ENCODE measurements at regions not wholly inside any gene's neighbourhood (a gene's known extent, or its start where the extent isn't known, plus 50 kb on each side); places are given as distances from the start of the nearest gene placed in this dataset.

DNA sequence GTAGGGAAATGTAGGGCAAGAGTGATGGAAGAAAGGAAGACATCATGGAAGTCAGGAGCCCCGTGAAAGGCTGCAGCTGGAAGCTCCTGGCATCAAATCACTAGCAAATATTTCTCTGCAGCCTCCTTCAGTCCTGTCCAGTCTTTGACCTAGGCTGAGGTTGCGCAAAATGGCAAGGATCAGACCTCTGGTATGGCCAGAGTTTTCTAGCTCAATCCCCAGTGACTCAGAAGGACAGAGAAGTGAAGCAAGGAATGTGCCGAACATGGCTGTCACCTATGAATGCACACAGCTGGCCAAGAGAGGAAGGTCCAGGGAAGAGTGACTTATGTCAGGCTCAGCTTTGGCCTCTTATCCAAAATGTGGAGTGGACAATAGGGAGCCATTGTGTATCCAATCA lies 71.1 kb upstream of the PHOX2B start:
- TF ChIP-seq, protein P1, sequence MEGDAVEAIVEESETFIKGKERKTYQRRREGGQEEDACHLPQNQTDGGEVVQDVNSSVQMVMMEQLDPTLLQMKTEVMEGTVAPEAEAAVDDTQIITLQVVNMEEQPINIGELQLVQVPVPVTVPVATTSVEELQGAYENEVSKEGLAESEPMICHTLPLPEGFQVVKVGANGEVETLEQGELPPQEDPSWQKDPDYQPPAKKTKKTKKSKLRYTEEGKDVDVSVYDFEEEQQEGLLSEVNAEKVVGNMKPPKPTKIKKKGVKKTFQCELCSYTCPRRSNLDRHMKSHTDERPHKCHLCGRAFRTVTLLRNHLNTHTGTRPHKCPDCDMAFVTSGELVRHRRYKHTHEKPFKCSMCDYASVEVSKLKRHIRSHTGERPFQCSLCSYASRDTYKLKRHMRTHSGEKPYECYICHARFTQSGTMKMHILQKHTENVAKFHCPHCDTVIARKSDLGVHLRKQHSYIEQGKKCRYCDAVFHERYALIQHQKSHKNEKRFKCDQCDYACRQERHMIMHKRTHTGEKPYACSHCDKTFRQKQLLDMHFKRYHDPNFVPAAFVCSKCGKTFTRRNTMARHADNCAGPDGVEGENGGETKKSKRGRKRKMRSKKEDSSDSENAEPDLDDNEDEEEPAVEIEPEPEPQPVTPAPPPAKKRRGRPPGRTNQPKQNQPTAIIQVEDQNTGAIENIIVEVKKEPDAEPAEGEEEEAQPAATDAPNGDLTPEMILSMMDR (IDR thresholded peaks at IDR 0.05; ENCODE audit: borderline replicate concordance), result no peak
- Histone ChIP-seq H3K4me1 (no peaks in the 10 kb centered on the region), H3K36me3 (no peaks in the 10 kb centered on the region), H3K4me3 (no peak overlapping the region), H3K9me3 (replicated peaks) (no peaks in the 10 kb centered on the region), H3K27ac (replicated peaks) (no peak overlapping the region), H3K27me3 (ENCODE audit: low read depth) (peaks cover 82% of the 10 kb centered on the region)
- DNase-seq, result no peak
- intact Hi-C loops (cut with micrococcal nuclease), result no loop called here

DNA sequence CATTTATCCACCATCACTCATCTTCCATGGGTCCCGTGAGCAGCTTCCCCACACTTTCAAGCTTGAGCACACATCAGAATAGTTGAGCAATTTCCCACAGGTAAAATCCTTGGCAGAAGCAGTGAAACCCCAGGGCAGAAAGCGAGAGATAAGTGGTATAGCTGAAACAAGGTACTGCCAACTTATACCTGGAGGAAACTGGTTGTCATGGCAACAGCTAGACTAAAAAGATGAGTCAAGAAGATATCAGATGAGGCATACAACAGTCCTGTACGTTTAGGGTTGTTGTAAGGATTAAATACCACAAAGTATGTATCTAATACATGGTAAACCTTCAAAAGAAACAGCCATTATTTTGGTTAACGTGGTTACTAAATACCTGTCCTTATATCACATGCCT lies 66.9 kb upstream of the PHOX2B start:
- intact Hi-C loops (cut with micrococcal nuclease), result no loop called here
- Histone ChIP-seq H3K4me3 (no peak overlapping the region), H3K36me3 (no peaks in the 10 kb centered on the region), H3K9me3 (replicated peaks) (no peaks in the 10 kb centered on the region), H3K27me3 (ENCODE audit: low read depth) (peaks cover 82% of the 10 kb centered on the region), H3K4me1 (no peaks in the 10 kb centered on the region), H3K27ac (replicated peaks) (no peak overlapping the region)
- no peak for DNase-seq
- TF ChIP-seq, protein P1 (IDR thresholded peaks at IDR 0.05; ENCODE audit: borderline replicate concordance), result no peak

GRCh38 chr4:41814565-41814964 lies 66.0 kb upstream of the PHOX2B start:
- Histone ChIP-seq H3K4me1 (no peaks in the 10 kb centered on the region), H3K36me3 (no peaks in the 10 kb centered on the region), H3K27ac (replicated peaks) (no peak overlapping the region), H3K27me3 (ENCODE audit: low read depth) (peaks cover 75% of the 10 kb centered on the region), H3K9me3 (replicated peaks) (no peaks in the 10 kb centered on the region), H3K4me3 (no peak overlapping the region)
- TF ChIP-seq, protein P1 (IDR thresholded peaks at IDR 0.05; ENCODE audit: borderline replicate concordance), result peak; percentile 63
- no peak for DNase-seq
- intact Hi-C loops (cut with micrococcal nuclease), result no loop called here

DNA sequence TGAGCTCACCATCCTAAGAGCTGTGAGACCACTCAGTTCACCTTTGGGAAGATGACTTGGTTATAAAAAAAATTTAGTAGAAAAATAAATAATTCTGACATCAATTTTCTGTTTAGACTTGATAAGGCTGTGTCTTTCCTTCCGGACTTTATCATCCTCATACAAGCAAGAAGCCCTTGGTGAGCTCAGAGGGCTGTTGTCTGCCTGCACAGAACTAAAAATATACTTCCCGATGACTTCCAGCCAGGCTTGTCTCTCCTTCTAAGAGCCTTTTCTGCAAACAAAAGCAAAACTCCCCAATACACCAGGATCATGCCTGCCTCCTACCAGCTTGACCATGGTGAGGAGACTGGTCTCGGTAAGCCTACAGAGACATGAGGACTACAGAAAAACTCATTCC lies 58.3 kb upstream of the PHOX2B start:
- DNase-seq, result no peak
- no peaks in the 10 kb centered on the region for H3K9me3 ChIP-seq (replicated peaks)
- H3K4me1 ChIP-seq, result peaks cover 9% of the 10 kb centered on the region
- intact Hi-C loops (cut with micrococcal nuclease), result no loop called here
- H3K27ac ChIP-seq (replicated peaks), result no peak overlapping the region
- H3K36me3 ChIP-seq, result no peaks in the 10 kb centered on the region
- TF ChIP-seq, protein P1 (IDR thresholded peaks at IDR 0.05; ENCODE audit: borderline replicate concordance), result no peak
- peaks cover 17% of the 10 kb centered on the region for H3K27me3 ChIP-seq (ENCODE audit: low read depth)
- no peak overlapping the region for H3K4me3 ChIP-seq

DNA sequence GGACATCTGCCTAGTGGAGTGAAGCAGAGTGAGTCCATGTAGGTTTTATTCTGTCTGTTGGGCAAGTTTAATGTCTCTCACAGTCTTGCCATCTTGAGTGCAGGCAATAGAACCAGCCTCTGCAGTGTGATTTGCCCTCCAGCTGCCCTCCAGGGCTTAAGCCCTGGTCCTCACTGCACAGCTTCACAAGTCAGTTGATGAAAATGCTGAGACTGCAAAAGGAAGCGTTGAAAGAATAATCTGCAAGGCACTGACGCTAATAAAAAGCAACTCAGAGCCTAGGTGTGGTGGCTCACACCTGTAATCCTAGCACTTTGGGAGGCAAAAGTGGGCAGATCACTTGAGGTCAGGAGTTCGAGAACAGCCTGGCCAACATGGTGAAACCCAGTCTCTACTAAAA lies 54.1 kb upstream of the PHOX2B start:
- Histone ChIP-seq H3K36me3 (no peaks in the 10 kb centered on the region), H3K27me3 (ENCODE audit: low read depth) (peaks cover 39% of the 10 kb centered on the region), H3K9me3 (replicated peaks) (no peaks in the 10 kb centered on the region), H3K27ac (replicated peaks) (no peak overlapping the region), H3K4me1 (peaks cover 9% of the 10 kb centered on the region), H3K4me3 (no peak overlapping the region)
- TF ChIP-seq, protein P1 (IDR thresholded peaks at IDR 0.05; ENCODE audit: borderline replicate concordance), result no peak
- DNase-seq, result no peak
- intact Hi-C loops (cut with micrococcal nuclease), result no loop called here

DNA sequence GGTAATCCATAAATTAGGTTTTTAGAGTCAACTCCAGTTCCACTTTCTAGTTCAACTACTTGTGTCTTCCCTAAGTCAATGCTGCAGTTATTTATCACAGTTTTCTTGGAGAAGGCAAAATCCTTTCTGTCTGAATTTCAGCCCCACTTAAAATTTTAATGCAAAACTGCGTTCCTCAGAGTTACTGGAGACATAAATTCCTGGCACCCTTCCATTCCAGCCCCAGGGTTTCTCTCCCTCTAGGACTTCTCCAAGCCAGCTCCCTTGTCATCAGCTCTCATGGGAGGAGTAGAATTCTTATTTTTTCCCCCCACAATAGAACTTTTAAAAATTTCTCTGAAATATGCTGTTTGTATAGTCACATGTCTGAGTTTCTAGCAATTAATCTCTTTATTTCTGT lies 50.6 kb upstream of the PHOX2B start:
- Histone ChIP-seq H3K4me3 (no peak overlapping the region), H3K9me3 (replicated peaks) (no peaks in the 10 kb centered on the region), H3K36me3 (no peaks in the 10 kb centered on the region), H3K4me1 (peaks cover 15% of the 10 kb centered on the region), H3K27me3 (ENCODE audit: low read depth) (peaks cover 41% of the 10 kb centered on the region), H3K27ac (replicated peaks) (no peak overlapping the region)
- TF ChIP-seq, protein P1 (IDR thresholded peaks at IDR 0.05; ENCODE audit: borderline replicate concordance), result no peak
- intact Hi-C loops (cut with micrococcal nuclease), result no loop called here
- no peak for DNase-seq

Data from left ventricle myocardium inferior (tissue), 1 donor.